Gastroesophageal sphincter (tissue), 4 donors: ENCODE measurements at regions not wholly inside any gene's neighbourhood (a gene's known extent, or its start where the extent isn't known, plus 50 kb on each side); places are given as distances from the start of the nearest gene placed in this dataset.

Experiments
- ATAC-seq: fragments of 150-250 bp; one replicate; pipeline ENCODE4 v1.9.1; 2016; ENCODE audit warnings: mild to moderate bottlenecking, moderate library complexity
- H3K27ac ChIP-seq, 4 donors: fragments of 200-600 bp; sonication (generic) in 3 of 4; 1 replicate in 3 of 4; 2 replicates in 1 of 4; pipeline ENCODE4 v1.5.1; 2016 to 2019
- H3K27me3 ChIP-seq: fragments of 200-600 bp; sonication (generic); one replicate; pipeline ENCODE4 v1.5.1; 2019
- H3K36me3 ChIP-seq, 2 donors: fragments of 200-600 bp; sonication (generic); one replicate each; pipeline ENCODE4 v1.5.1; 2019; ENCODE audit warnings: control low read depth in 1 of 2
- H3K4me1 ChIP-seq, 3 donors: fragments of 200-600 bp; sonication (generic); 1 replicate in 2 of 3; 2 replicates in 1 of 3; pipeline ENCODE4 v1.5.1; 2016 to 2019; ENCODE audit warnings: control low read depth in 2 of 3
- H3K4me3 ChIP-seq, 2 donors: fragments of 200-600 bp; sonication (generic); one replicate each; pipeline ENCODE4 v1.5.1; 2019; ENCODE audit warnings: mild to moderate bottlenecking in 1 of 2, moderate library complexity in 1 of 2
- H3K9me3 ChIP-seq, 3 donors: fragments of 200-600 bp; sonication (generic); one replicate each; pipeline ENCODE4 v1.5.1; 2017 to 2019; ENCODE audit warnings: control low read depth in 2 of 3
- CTCF ChIP-seq, 4 experiments: fragments of 200-600 bp in 2 of 4; fragments of 450-650 bp in 2 of 4; sonication (generic) in 1 of 4; IDR thresholded peaks; one replicate each; pipeline ENCODE4 v1.5.1; 2017 to 2019; ENCODE audit warnings: antibody characterized with exemption in 4 of 4, mild to moderate bottlenecking in 2 of 4, moderate library complexity in 2 of 4
- EP300 ChIP-seq: sonication (generic); formaldehyde crosslinking; IDR thresholded peaks from one replicate; pipeline ENCODE4 v1.6.1; 2017; ENCODE audit warnings: antibody characterized with exemption, mild to moderate bottlenecking
- POLR2A ChIP-seq, 2 donors: fragments of 450-650 bp; IDR thresholded peaks; one replicate each; pipeline ENCODE4 v1.6.1; 2017; ENCODE audit warnings: antibody characterized with exemption in 2 of 2, mild to moderate bottlenecking in 2 of 2, moderate library complexity in 1 of 2
- POLR2AphosphoS5 ChIP-seq: sonication (generic); formaldehyde crosslinking; IDR thresholded peaks from one replicate; pipeline ENCODE4 v1.6.1; 2017; ENCODE audit warnings: antibody characterized with exemption
- WGBS, 2 donors: methylation state at CpG; one replicate each; pipeline ENCODE4 v1.1.5; 2018; ENCODE audit warnings: low coverage in 1 of 2; 5-methylcytosine and 5-hydroxymethylcytosine counted together
- small RNA-seq, 4 donors: library from RNA; depleted of rRNA; stranded (forward); fragments of <200 nt; gene quantifications; one replicate each; pipeline ENCODE3, GENCODE V24; 2016

DNA sequence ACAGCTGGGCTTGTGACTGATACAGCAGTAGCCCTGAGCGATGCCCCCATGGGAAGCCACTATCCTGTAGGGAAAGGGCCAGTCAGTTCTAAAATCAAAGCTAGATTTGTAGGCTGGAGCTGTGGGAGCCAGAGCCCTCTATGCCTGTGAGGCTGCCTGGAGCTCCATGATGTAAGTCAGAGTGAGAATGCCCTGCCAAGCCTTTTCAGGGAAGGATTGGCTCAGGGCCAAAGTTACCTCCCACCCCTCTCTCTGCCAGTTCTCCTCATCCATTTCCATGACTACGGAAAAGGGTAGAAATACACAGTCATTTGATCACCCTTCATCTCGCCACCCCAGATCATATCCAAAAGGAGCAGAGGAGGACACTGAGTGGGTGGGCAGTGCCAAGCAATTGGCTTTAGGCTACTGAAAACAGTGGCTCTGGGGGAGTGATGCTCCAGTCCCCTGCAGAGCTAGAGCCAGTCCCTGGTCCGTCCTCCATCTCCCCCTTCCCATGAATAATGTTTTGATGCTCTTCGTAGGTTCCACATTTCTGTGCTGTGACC is 59.5 kb upstream of the KCNA3 start:
- no peaks in the 10 kb centered on the region for H3K36me3 ChIP-seq
- ATAC-seq: no peak
- peaks cover 27% of the 10 kb centered on the region for H3K27me3 ChIP-seq
- 73% methylated on average over 2 of the region's 5 CpGs; no CpG with 5 or more reads in 1 of the 2 donors for WGBS, 2 donors
- no peak overlapping the region for H3K27ac ChIP-seq
- no peaks in the 10 kb centered on the region for H3K4me1 ChIP-seq
- H3K9me3 ChIP-seq: no peaks in the 10 kb centered on the region
- no peak overlapping the region for H3K4me3 ChIP-seq
- TF ChIP-seq POLR2AphosphoS5 (no peak), EP300 (no peak), POLR2A (IDR thresholded peaks at IDR 0.05) (no peak), CTCF (IDR thresholded peaks at IDR 0.05) (no peak)

DNA sequence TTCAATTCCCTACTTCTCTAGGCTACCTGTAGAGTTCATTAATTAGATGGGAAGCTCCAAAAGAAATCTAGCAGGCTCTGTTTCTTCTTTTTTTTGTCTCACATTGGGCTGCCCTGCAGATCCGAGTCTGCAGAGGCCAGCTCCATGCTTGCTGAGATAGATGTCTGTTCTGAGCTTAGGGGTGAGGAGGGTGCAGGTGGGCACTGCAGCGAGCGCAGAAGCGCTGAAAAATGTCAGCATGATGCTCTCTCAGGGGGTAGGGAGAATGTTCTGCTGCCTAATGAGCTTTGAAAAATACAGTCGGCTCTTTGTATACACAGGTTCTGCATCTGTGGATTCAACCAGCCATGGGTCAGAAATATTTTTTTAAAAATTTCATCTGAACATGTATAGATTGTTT is 56.8 kb upstream of the KCNA3 start:
- peaks cover 34% of the 10 kb centered on the region for H3K27me3 ChIP-seq
- TF ChIP-seq CTCF (IDR thresholded peaks at IDR 0.05) (no peak), POLR2A (IDR thresholded peaks at IDR 0.05) (no peak), EP300 (no peak), POLR2AphosphoS5 (no peak)
- no peak overlapping the region for H3K27ac ChIP-seq
- H3K36me3 ChIP-seq: no peaks in the 10 kb centered on the region
- no peaks in the 10 kb centered on the region for H3K9me3 ChIP-seq
- H3K4me3 ChIP-seq: no peak overlapping the region
- no peaks in the 10 kb centered on the region for H3K4me1 ChIP-seq
- WGBS, 2 donors: 68 to 69% methylated on average over 4 to 5 of the region's 5 CpGs
- no peak for ATAC-seq

DNA sequence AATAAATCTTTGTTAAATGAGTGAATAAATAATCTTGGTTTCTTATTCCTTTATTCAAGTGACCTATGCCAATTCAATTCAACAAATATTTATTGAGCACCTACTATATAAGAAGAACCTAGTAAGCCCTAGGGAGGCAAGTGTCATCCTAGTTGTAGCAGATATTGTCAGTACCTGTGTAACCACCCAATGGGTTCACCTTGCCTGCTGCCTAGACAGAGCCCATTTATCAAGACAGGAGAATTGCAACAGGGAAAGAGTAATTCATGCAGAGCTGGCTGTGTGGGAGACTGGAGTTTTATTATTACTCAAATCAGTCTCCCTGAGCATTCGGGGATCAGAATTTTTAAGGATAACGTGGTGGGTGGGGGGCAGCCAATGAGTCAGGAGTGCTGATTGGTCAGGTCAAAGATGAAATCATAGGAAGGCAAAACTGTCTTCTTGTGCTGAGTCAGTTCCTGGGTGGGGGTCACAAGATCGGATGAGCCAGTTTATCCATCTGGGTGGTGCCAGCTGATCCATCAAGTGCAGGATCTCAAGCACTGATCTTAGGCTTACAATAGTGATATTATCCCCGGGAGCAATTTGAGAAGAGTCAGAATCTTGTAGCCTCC is 53.8 kb upstream of the KCNA3 start:
- no peak for ATAC-seq
- Histone ChIP-seq H3K4me1 (no peaks in the 10 kb centered on the region), H3K27ac (no peak overlapping the region), H3K27me3 (peaks cover 19% of the 10 kb centered on the region), H3K9me3 (no peaks in the 10 kb centered on the region), H3K4me3 (no peak overlapping the region), H3K36me3 (no peaks in the 10 kb centered on the region)
- WGBS, 2 donors: 68 to 71% methylated on average over 3 to 4 of the region's 4 CpGs
- TF ChIP-seq POLR2AphosphoS5: no peak
- no peak for TF ChIP-seq EP300
- TF ChIP-seq CTCF (IDR thresholded peaks at IDR 0.05): no peak
- TF ChIP-seq POLR2A (IDR thresholded peaks at IDR 0.05): no peak

DNA sequence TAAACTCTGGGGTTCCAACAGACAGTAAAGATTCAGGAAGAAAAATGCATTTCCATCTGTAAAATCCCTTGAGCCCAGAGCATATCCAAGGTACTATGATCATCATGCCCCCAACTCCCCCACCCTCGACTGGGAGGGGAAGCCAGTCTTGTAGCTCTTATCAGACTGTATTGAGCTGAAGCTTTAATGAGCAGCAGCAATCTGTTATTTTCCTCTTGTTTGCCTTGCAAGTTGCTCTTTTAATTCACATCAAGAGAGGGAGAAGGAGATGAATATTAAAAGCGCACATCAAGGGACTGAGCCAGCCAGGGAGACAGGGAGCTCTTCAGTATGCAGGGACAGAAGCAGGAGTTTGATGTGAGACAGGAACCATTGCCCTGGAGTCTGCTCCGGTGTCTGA is 52.5 kb upstream of the KCNA3 start:
- H3K27ac ChIP-seq: no peak overlapping the region
- H3K4me1 ChIP-seq: no peaks in the 10 kb centered on the region
- WGBS, 2 donors: 7 to 65% methylated on average over 1 to 2 of the region's 3 CpGs
- no peak for TF ChIP-seq POLR2AphosphoS5
- no peaks in the 10 kb centered on the region for H3K9me3 ChIP-seq
- no peak overlapping the region for H3K4me3 ChIP-seq
- peaks cover 15% of the 10 kb centered on the region for H3K27me3 ChIP-seq
- ATAC-seq: no peak
- no peaks in the 10 kb centered on the region for H3K36me3 ChIP-seq

DNA sequence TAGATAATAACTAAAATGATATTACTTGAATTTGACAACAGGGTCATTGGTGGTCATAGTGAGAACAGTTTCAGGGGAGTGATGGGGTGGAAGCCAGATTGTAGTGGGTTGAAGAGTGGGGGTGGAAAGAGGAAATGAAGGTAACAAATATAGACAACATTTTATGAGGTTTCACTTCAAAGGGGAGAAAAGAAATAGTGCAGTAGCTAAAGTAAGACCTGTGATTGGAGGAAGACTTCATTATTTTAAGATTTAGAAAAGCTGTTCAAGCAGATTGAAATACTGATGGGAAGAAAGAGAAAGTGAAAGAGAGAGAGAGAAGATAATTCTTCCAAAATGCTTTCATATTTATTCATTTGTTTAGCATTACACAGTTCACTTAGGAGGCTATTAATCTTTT is 52.0 kb upstream of the KCNA3 start:
- H3K4me1 ChIP-seq: no peaks in the 10 kb centered on the region
- H3K4me3 ChIP-seq: no peak overlapping the region
- no peaks in the 10 kb centered on the region for H3K36me3 ChIP-seq
- H3K9me3 ChIP-seq: no peaks in the 10 kb centered on the region
- H3K27ac ChIP-seq: no peak overlapping the region
- H3K27me3 ChIP-seq: peaks cover 16% of the 10 kb centered on the region
- TF ChIP-seq EP300: no peak
- TF ChIP-seq POLR2A (IDR thresholded peaks at IDR 0.05): no peak
- no peak for TF ChIP-seq POLR2AphosphoS5
- TF ChIP-seq CTCF (IDR thresholded peaks at IDR 0.05): no peak
- ATAC-seq: no peak

Small RNAs in the stretch of these regions (small RNA-seq; reads per million reads assigned to genes)
- gene RF00019: 0 reads per million in 4 donors
